AG04450 (cell line): ENCODE measurements at regions not wholly inside any gene's neighbourhood (a gene's known extent, or its start where the extent isn't known, plus 50 kb on each side); places are given as distances from the start of the nearest gene placed in this dataset.

Experiments used
- CTCF ChIA-PET: fragments of 300-600, 350-600 bp; formaldehyde crosslinking; extraction: SDS; loops from one replicate; lab custom pipeline; 2022; ENCODE audit warnings: antibody characterized with exemption, inconsistent platforms; lab: Charles Lee
- POLR2A ChIA-PET: fragments of 350-600 bp; formaldehyde crosslinking; extraction: SDS; loops from one replicate; lab custom pipeline; 2021; ENCODE audit warnings: antibody characterized with exemption, inconsistent platforms; lab: Yijun Ruan, JAX
- DNase-seq: peaks from one replicate; pipeline ENCODE4 v3.0.0-alpha.2; 2011; ENCODE audit warnings: low read depth, low spot score
- H3K27ac ChIP-seq: one replicate; pipeline ENCODE4 v1.5.1; 2012; ENCODE audit warnings: low read depth, low read length, control low read depth
- H3K27me3 ChIP-seq: one replicate; pipeline ENCODE4 v1.6.0; 2012; ENCODE audit warnings: low read length; ENCODE audit not compliant: control insufficient read depth, insufficient read depth
- H3K4me3 ChIP-seq: 2 replicates; pipeline ENCODE4 v1.5.1; 2011; ENCODE audit warnings: mild to moderate bottlenecking, low read depth, low read length, control low read depth
- H3K9me3 ChIP-seq: 2 replicates; pipeline ENCODE4 v1.5.1; 2012; ENCODE audit warnings: low read length; ENCODE audit not compliant: control insufficient read depth, insufficient read depth
- TF ChIP-seq, protein P1 (sequence below): IDR thresholded peaks from 2 replicates; pipeline ENCODE4 v1.5.1; 2011; ENCODE audit warnings: low read depth, low read length, control low read depth, inconsistent platforms

DNA sequence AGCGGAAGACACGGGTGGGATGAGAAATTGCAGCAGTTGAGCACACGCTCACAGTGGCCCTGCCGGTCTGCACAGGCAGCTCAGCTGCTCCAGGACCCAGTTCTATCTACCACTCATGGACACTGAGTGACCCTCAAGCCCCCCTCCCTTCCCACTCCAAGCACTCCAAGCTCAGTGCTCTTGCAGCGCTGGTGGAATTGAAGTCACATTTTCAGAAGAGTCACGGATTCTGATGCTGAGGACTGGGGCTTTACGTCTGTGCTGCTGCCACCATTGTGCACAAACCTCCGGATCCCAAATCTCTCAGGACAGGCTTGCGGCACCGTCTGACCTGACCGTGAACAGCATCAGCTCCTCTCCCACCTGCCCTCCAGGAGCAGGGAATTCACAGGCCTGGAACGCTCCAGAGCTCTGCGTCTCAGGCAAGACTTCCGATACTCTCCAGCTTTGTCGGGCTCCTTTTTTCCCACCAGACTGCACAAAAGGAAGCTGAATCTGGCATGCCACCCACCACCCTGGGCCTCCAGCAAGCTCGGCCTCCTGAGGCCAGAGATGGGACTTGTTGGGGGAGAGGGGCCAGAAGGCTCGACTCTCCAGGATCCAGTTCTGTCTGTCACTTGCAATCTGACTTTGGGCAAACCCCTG lies 213.1 kb upstream of the RTL1 start:
- POLR2A ChIA-PET: no interaction called here
- TF ChIP-seq, protein P1, sequence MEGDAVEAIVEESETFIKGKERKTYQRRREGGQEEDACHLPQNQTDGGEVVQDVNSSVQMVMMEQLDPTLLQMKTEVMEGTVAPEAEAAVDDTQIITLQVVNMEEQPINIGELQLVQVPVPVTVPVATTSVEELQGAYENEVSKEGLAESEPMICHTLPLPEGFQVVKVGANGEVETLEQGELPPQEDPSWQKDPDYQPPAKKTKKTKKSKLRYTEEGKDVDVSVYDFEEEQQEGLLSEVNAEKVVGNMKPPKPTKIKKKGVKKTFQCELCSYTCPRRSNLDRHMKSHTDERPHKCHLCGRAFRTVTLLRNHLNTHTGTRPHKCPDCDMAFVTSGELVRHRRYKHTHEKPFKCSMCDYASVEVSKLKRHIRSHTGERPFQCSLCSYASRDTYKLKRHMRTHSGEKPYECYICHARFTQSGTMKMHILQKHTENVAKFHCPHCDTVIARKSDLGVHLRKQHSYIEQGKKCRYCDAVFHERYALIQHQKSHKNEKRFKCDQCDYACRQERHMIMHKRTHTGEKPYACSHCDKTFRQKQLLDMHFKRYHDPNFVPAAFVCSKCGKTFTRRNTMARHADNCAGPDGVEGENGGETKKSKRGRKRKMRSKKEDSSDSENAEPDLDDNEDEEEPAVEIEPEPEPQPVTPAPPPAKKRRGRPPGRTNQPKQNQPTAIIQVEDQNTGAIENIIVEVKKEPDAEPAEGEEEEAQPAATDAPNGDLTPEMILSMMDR: no peak
- CTCF ChIA-PET: no interaction called here
- Histone ChIP-seq H3K4me3 (no peak overlapping the region), H3K9me3 (no peaks in the 10 kb centered on the region; the same call in 1 of the 2 replicates), H3K27me3 (peaks cover 17% of the 10 kb centered on the region), H3K27ac (no peak overlapping the region)
- DNase-seq: no peak

DNA sequence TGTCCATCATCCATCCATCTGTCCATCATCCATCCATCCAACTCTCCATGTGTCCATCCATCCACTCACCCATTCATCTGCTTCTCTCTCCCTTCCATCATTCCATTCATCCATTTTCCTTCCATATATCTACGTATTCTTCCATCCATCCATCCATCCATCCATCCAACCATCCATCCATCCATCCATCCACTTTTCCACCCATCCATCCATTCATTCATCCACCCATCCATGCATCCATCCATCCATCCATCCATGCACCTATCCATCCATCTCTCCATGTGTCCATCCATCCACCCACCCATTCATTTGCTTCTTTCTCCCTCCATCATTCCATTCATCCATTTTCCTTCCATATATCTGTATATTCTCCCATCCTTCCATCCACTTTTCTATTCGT lies 214.0 kb upstream of the RTL1 start:
- Histone ChIP-seq H3K27me3 (peaks cover 17% of the 10 kb centered on the region), H3K4me3 (no peak overlapping the region), H3K27ac (no peak overlapping the region), H3K9me3 (no peaks in the 10 kb centered on the region; the same call in 1 of the 2 replicates)
- ChIA-PET POLR2A (no interaction called here), CTCF (no interaction called here)
- DNase-seq: no peak
- TF ChIP-seq, protein P1: no peak

DNA sequence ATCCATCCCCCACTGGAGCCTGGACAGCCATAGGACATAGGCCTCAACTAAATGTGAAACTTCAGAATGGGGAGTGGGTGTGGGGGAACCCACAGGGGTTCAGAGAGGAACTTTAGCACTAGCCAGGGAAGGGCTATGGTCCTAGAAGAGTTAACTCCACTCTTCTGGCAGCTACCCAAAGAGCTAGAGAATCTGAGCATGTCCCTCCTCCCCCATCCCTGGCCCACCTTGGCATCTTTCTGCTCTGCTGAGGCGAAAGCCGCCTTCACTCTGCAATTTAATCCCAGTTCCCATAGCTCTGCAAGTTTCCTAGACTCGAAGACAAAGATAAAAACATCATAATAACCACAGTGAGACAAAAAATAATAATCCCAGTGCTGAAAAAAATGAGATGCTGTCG lies 214.7 kb upstream of the RTL1 start:
- CTCF ChIA-PET: no interaction called here
- Histone ChIP-seq H3K27me3 (peaks cover 17% of the 10 kb centered on the region), H3K9me3 (no peaks in the 10 kb centered on the region; the same call in 1 of the 2 replicates), H3K4me3 (no peak overlapping the region), H3K27ac (no peak overlapping the region)
- POLR2A ChIA-PET: no interaction called here
- TF ChIP-seq, protein P1: no peak
- DNase-seq: no peak

DNA sequence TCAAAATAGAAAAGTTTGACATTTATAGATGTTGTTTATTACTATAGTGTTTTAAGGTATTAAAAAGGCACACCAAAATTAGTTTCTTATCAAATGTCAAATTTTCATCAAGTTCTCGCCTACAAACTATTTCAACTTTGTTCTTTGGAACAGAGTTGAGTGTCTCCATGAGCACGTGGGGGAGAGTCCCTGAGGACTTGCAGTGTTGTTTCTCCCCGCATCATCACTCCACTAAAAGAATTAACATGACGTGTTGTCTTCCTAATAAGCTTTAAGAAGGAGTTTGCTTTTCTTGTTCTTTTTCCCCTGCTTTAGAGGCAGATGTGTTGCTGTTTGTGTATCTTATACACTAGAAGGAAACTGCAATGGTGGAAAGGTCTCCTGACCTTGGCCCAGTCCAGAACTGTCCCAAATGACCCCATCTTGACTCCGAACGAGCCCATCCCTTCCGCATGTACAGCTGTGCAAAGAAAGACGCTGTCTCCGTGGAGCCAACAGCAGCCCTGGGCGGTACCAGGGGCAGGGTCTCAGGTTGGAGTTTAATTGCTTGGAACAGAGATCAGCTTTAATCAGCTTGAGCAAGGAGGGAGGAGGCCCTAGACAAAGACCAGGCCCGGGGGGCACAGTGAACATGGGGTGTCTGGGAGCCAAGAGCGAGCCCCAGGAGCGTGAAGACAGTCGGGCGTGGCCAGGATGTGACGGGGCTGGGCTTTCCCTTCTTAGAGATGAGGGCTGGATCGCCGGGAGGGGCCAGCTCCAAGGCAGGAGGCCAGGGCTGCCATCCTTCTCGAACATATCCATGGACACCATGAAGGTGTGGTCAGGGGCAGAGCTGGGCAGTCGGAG lies 215.4 kb upstream of the RTL1 start:
- TF ChIP-seq, protein P1: no peak
- Histone ChIP-seq H3K27me3 (peaks cover 17% of the 10 kb centered on the region), H3K4me3 (no peak overlapping the region), H3K27ac (no peak overlapping the region), H3K9me3 (no peaks in the 10 kb centered on the region; the same call in 1 of the 2 replicates)
- ChIA-PET POLR2A (no interaction called here), CTCF (no interaction called here)
- DNase-seq: no peak
